ENCODE measurements at regions not wholly inside any gene's neighbourhood (a gene's known extent, or its start where the extent isn't known, plus 50 kb on each side); places are given as distances from the start of the nearest gene placed in this dataset.

DNA sequence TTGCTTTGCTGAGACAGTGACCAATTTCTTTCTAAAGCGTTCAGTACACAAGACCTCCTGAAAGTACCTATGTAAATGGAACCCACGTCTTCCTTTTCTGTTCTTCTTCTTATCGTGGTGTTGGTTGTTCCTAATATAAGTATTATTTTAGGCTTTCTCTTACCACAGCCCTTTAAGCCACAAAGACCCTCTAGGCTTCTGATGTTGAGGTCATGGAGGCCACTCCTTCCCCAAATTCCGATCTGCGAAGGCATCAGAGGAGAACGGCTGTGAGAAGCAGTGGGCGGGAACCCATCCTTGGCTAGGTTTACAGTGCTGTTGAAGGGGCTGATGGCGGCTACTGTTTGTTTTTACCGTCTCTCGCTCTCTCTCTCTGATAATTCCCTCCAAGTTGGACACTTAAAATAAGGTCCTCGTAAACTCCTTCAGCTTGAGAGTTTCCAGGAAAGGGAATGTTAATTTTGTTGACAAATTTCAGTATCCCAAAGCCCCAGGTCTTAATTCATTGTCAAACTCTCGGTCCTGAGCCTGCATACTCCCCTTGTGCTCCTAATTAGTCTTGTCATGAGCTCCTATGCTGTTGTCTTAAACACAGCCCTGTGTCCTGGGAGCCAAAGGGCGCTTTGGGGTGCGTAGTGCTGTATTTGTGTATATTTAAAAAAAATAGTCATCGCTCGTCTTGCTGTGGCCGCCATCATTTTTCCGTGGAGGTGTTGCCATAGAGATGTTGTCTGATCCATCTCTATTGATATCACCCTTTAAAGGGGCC lies 178.8 kb downstream of the OPA1 start:
- TF ChIP-seq CTCF (IDR thresholded peaks at IDR 0.05): no peak
- TF ChIP-seq POLR2A (IDR thresholded peaks at IDR 0.05): no peak
